NCI-H460 (cell line): ENCODE measurements at regions not wholly inside any gene's neighbourhood (a gene's known extent, or its start where the extent isn't known, plus 50 kb on each side); places are given as distances from the start of the nearest gene placed in this dataset.

ENCODE experiments used
- DNase-seq: peaks from one replicate; pipeline ENCODE4 v3.0.0-alpha.2; 2016; ENCODE audit warnings: low read depth; ENCODE audit errors: extremely low read depth

DNA sequence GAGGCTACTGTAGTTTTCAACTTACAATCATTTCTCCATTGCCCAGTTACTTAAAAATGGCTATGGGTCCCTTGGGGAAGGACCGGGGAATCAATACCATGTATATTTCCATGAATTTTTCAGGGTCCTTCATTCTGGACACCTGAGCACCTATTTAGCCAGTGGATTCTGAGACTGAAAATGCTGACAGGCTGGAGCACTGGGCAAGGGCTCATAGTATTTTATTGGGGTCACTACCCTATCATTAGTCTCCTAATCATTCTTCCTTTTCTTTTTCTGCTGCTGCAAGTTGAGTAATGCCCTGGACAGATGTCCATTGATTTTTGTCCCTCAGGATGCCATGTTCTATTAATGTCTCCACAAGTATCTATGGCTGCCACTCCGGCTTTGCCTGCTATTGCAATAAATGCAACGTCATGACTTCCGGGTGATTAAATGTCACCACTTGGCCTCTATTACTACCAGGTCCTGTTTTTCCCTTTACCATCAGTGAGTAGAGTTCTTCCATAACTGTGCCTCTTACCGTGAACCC lies 279.3 kb upstream of the FBXL7 start:
- no peak for DNase-seq

DNA sequence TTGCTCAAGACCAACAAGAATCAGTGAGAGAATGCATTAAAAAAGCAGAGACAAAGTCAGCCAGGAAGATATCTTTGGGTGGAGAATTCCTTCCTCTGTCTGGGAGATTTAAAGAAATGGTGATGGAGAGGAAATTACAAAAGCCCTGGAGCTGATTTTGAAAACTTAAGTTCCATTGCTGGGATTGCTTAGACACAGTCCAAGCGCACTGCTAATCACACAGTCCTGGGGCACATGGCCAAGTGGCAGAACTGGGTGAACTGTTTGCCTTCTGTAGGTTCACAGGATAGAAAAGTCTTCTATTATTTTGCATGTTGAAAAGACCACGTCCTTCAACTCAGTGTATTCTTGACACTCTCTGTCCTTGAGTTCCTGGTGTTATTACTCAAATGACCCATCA lies 284.9 kb upstream of the FBXL7 start:
- no peak for DNase-seq

GRCh38 chr5:15214010-15214409 lies 286.0 kb upstream of the FBXL7 start:
- DNase-seq = no peak

- no peak for DNase-seq
Measured at GRCh38 chr5:15209053-15209762, 290.8 kb upstream of the FBXL7 start.

- no peak for DNase-seq
Measured at GRCh38 chr5:15206133-15206532, 293.8 kb upstream of the FBXL7 start.

DNA sequence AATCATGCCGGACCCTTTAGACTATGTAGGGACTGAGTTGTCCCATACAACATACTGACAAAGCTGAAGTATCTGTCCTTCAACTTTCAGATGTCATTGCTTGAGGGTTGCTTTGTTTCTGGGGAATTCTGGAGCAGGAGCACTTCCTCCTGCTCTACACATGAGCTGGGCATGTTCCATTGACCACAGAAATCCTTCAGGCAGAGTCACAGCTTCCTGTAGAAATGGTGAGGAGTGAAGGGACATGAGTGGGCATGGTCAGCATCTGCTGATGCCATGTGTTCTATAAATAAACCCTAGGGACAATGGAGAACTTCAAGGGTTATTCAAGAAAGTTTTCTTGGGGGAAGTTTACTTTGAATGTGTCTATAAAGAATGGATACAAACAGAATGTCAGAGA lies 296.6 kb upstream of the FBXL7 start:
- DNase-seq = no peak

DNA sequence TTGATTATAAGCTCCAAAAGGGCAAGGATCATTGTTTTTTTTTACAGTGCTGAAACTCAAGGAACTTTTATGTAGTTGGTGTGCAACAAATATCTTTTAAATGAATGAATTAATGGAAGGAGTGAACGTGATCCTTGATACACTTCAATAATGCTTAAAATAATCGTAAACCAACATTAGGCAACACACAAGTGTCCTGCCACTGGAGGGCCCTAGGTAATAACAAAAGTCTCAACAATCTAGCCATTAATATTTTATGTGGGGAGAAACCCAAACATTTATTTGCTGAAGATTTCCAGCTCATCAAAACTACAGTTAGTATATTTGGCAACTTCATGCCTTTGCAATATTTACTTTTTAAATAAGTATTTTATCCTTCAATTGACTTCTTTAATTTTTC lies 309.0 kb upstream of the FBXL7 start:
- DNase-seq = no peak

GRCh38 chr5:15183520-15183919 lies 311.9 kb upstream of the ANKH start:
- peak; percentile 15 for DNase-seq

DNA sequence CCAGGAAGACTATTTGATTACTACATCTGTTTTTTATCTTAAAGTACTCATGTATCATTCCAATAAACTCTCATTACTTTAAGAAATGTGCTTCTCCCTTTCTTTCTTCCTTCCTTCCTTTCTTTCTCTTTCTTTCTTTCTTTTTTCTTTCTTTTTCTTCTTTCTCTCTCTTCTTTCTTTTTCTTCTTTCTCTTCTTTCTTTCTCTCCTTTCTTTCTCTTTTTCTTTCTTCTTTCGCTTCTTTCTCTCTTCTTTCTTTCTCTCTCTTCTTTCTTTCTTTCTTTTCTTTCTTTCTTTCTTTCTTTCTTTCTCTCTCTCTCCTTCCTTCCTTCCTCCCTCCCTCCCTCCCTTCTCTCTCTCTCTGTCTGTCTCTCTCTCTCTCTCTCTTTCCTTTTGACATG lies 298.6 kb upstream of the ANKH start:
- DNase-seq = no peak

GRCh38 chr5:15168358-15168757 lies 296.8 kb upstream of the ANKH start:
- DNase-seq = no peak

DNA sequence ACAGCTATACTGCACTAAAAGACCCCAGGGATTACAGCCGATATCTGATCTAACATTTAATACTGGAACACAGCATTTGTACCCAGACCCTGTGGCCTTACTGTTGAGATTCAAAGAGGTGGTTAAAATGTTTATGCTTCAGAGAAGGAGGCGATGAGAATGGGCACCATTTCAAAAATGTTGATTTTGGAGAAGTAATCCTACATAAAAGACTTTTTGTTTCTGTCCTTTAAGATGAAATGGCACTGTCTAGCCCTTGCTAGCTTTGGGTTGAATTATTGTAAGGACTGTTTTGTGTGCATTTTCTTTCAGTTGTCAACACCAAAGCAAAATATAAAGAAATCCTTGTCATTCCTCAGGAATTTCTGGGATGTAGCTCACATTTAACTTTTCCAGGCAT lies 288.5 kb upstream of the ANKH start:
- DNase-seq = no peak

GRCh38 chr5:15159606-15160005 lies 288.0 kb upstream of the ANKH start:
- no peak for DNase-seq

DNA sequence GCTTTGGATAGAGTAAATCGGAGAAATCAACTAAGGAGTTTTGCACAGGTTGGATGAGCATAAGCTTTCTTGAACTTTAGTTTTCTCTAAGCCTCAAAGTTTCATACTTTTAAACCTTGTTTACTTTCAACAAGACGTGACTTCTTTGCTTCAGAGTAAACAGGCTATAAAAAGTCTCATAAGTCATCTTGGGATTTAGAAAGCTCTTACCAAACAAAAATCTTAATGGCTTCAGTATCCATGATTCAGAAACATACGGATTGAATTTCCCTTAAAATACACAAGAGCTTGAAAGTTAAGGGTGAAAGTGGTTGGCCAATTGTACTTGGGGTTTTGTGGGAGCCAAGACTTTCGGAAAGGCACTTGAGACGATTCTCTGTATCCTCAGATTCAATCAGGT lies 270.9 kb upstream of the ANKH start:
- no peak for DNase-seq

GRCh38 chr5:15137414-15137813 lies 265.8 kb upstream of the ANKH start:
- no peak for DNase-seq

- DNase-seq = no peak
Measured at GRCh38 chr5:15135661-15136060, 264.1 kb upstream of the ANKH start.

DNA sequence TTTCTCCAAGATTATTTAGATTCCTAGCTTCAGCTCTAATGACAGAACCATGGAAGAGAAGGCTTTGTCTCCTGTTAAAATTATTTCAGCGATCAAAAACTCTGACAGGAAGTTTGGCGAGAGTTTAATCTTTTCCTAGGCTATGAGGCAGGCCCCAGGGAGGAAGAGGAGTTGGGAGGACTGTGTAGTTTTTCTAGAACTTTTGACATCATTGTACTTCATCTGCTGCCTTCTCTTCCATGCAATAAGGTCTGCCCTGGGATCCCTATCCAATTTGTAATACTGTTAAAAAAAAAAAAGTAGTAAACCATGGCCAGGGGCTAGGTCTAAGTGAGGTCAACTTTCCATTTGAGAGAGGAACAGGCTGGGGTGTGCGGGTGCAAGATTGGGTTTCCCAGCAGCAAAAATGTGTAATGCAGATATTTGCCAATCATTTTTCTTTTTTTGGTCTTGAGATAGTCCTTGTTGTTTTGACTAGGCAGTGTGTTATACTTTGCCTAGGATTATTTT lies 261.9 kb upstream of the ANKH start:
- no peak for DNase-seq

- DNase-seq = no peak
Measured at GRCh38 chr5:15132816-15133405, 261.3 kb upstream of the ANKH start.

GRCh38 chr5:15131909-15132308 lies 260.3 kb upstream of the ANKH start:
- DNase-seq = no peak

- DNase-seq = no peak
Measured at GRCh38 chr5:15124871-15125568, 253.4 kb upstream of the ANKH start.

DNA sequence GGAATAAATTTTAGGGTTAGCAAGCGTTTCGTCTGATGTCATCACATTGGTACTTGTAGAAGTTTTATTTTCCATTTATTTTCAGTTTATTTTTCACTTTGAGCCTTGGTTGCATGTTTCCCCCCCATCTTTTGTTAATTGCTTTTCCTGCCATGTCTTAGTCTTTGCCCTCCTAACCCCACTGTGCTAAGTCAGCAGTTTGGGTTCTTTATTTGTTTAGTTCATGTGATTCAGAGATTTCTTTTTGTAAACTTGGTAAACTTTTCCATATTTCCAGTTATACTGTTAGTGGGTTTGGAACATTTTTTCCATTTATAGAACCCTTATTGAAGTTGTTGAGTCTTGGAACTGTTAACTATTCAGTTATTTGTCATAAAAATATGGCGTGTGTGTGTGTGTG lies 252.9 kb upstream of the ANKH start:
- no peak for DNase-seq

DNA sequence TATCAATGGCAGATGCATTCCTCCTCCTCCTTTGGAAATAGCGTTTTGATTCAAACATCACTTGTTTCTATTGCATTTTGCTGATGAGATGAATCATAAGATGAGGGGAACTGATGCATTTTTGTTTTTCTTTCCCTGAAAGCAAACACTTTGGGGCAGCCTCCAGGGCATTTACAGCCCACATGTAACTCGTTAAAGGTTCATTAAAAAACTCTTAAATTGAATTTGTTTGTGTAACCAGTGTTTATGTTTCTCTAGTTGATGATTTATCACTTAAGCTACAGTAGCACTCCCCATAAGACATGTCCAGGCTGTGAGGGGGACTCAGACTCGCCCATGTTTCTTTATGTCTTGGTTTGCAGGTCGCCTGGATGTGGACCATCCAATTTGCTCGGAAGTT lies 246.1 kb upstream of the ANKH start:
- DNase-seq = peak; percentile 41

DNA sequence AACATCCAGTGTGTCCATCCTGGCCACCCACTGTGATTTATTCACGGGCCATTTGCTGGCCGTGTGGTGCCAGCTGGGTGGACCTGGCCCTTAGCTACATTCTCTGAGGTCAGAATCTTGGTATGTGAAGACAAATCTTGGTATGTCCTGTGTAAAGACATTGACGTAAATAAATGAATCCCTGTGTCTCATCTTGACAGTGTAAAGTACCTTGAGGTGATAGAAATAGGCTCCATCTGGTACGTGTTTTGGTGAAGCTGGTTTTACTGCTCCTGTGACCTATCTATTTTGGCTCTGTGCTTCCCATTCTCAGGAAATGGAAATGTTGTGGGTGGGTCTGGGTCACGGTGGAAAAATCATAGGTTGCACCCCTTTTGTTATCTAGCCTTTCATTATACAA lies 245.4 kb upstream of the ANKH start:
- DNase-seq = peak; percentile 59
